Prostate gland (tissue), 2 donors: ENCODE measurements at regions not wholly inside any gene's neighbourhood (a gene's known extent, or its start where the extent isn't known, plus 50 kb on each side); places are given as distances from the start of the nearest gene placed in this dataset.

Source experiments
- POLR2A ChIP-seq: fragments of 450-650 bp; IDR thresholded peaks from one replicate; pipeline ENCODE4 v1.6.1; 2016; ENCODE audit warnings: antibody characterized with exemption, mild to moderate bottlenecking
- POLR2AphosphoS5 ChIP-seq: sonication (generic); formaldehyde crosslinking; IDR thresholded peaks from one replicate; pipeline ENCODE4 v1.6.1; 2017; ENCODE audit warnings: antibody characterized with exemption
- TF ChIP-seq, protein P1 (sequence below), 4 experiments: fragments of 200-600 bp in 2 of 4; fragments of 450-650 bp in 2 of 4; sonication (generic) in 2 of 4; IDR thresholded peaks; 1 replicate in 3 of 4; 2 replicates in 1 of 4; pipeline ENCODE4 v1.5.1; 2016 to 2019; ENCODE audit warnings: antibody characterized with exemption in 4 of 4, mild to moderate bottlenecking in 2 of 4, moderate library complexity in 2 of 4

GRCh38 chr2:176668912-176669311 is 399.7 kb downstream of the MTX2 start:
- TF ChIP-seq POLR2AphosphoS5 (no peak), POLR2A (no peak)
- TF ChIP-seq, protein P1, sequence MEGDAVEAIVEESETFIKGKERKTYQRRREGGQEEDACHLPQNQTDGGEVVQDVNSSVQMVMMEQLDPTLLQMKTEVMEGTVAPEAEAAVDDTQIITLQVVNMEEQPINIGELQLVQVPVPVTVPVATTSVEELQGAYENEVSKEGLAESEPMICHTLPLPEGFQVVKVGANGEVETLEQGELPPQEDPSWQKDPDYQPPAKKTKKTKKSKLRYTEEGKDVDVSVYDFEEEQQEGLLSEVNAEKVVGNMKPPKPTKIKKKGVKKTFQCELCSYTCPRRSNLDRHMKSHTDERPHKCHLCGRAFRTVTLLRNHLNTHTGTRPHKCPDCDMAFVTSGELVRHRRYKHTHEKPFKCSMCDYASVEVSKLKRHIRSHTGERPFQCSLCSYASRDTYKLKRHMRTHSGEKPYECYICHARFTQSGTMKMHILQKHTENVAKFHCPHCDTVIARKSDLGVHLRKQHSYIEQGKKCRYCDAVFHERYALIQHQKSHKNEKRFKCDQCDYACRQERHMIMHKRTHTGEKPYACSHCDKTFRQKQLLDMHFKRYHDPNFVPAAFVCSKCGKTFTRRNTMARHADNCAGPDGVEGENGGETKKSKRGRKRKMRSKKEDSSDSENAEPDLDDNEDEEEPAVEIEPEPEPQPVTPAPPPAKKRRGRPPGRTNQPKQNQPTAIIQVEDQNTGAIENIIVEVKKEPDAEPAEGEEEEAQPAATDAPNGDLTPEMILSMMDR (IDR thresholded peaks at IDR 0.05): no peak
